Stromal cell of bone marrow (primary cell): ENCODE measurements at regions not wholly inside any gene's neighbourhood (a gene's known extent, or its start where the extent isn't known, plus 50 kb on each side); places are given as distances from the start of the nearest gene placed in this dataset.
"Not testable (repeated sequence)": the region's sequence is repeated elsewhere in the genome, so short reads cannot be mapped to it uniquely, and the experiment has no call there.

ENCODE experiments used
- DNase-seq: peaks from one replicate; pipeline ENCODE4 v3.0.0-alpha.2; 2012; ENCODE audit warnings: low read depth

- no peak for DNase-seq
These were observed 499.9 kb upstream of the LMCD1 start for GRCh38 chr3:8001712-8002111.

- DNase-seq = no peak
These were observed 489.7 kb upstream of the LMCD1 start for GRCh38 chr3:8011902-8012301.

- DNase-seq = no peak
These were observed 481.4 kb upstream of the LMCD1 start for GRCh38 chr3:8020047-8020841.

GRCh38 chr3:8027954-8028353 is 473.7 kb upstream of the LMCD1 start:
- DNase-seq = no peak

- DNase-seq = no peak
These were observed 451.3 kb upstream of the LMCD1 start for GRCh38 chr3:8050283-8050682.

GRCh38 chr3:8052659-8053058 is 449.0 kb upstream of the LMCD1 start:
- DNase-seq = no peak

GRCh38 chr3:8068135-8068534 is 433.5 kb upstream of the LMCD1 start:
- not testable (repeated sequence) for DNase-seq

- no peak for DNase-seq
These were observed 432.2 kb upstream of the LMCD1 start for GRCh38 chr3:8069471-8069870.

- DNase-seq = no peak
These were observed 431.6 kb upstream of the LMCD1 start for GRCh38 chr3:8070011-8070410.

GRCh38 chr3:8074740-8075139 is 426.9 kb upstream of the LMCD1 start:
- DNase-seq = not testable (repeated sequence)

- DNase-seq = no peak
These were observed 424.5 kb upstream of the LMCD1 start for GRCh38 chr3:8077126-8077525.

- no peak for DNase-seq
These were observed 421.2 kb upstream of the LMCD1 start for GRCh38 chr3:8080464-8080863.

- no peak for DNase-seq
These were observed 416.1 kb upstream of the LMCD1 start for GRCh38 chr3:8085498-8085897.

GRCh38 chr3:8087951-8088350 is 413.7 kb upstream of the LMCD1 start:
- DNase-seq = no peak

GRCh38 chr3:8094415-8094814 is 407.2 kb upstream of the LMCD1 start:
- no peak for DNase-seq

- peak; percentile 3 for DNase-seq
These were observed 405.9 kb upstream of the LMCD1 start for GRCh38 chr3:8095724-8096123.

- DNase-seq = no peak
These were observed 403.9 kb upstream of the LMCD1 start for GRCh38 chr3:8097690-8098089.

- no peak for DNase-seq
These were observed 397.7 kb upstream of the LMCD1 start for GRCh38 chr3:8103954-8104353.

- DNase-seq = no peak
These were observed 394.7 kb upstream of the LMCD1 start for GRCh38 chr3:8106921-8107320.

GRCh38 chr3:8110966-8111798 is 390.4 kb upstream of the LMCD1 start:
- peak; percentile 59 for DNase-seq

GRCh38 chr3:8112587-8112986 is 389.0 kb upstream of the LMCD1 start:
- no peak for DNase-seq

GRCh38 chr3:8113626-8114025 is 388.0 kb upstream of the LMCD1 start:
- no peak for DNase-seq

GRCh38 chr3:8128686-8129085 is 372.9 kb upstream of the LMCD1 start:
- DNase-seq = no peak
